G401 (cell line): ENCODE measurements at regions not wholly inside any gene's neighbourhood (a gene's known extent, or its start where the extent isn't known, plus 50 kb on each side); places are given as distances from the start of the nearest gene placed in this dataset.
"Not testable (repeated sequence)": the region's sequence is repeated elsewhere in the genome, so short reads cannot be mapped to it uniquely, and the experiment has no call there.

Experiments
- DNase-seq: peaks from one replicate; pipeline ENCODE4 v3.0.0-alpha.2; 2015; ENCODE audit warnings: low spot score
- in situ Hi-C: cut with HindIII; loops from 2 replicates; pipeline ENCODE4 v1.10.0; 2016; ENCODE audit warnings: low sequenced_read_pairs, mixed read lengths

- DNase-seq, in situ Hi-C loops: not testable (repeated sequence)
These were observed 5456.7 kb upstream of the TPTE start for GRCh38 chr21:5064581-5065142.

- DNase-seq, in situ Hi-C loops: not testable (repeated sequence)
These were observed 5455.9 kb upstream of the TPTE start for GRCh38 chr21:5065240-5066211.

GRCh38 chr21:5066682-5067251 lies 5454.6 kb upstream of the TPTE start:
- DNase-seq, in situ Hi-C loops: not testable (repeated sequence)

GRCh38 chr21:5067326-5068048 lies 5453.9 kb upstream of the TPTE start:
- in situ Hi-C loops, DNase-seq: not testable (repeated sequence)

GRCh38 chr21:5068649-5069048 lies 5452.7 kb upstream of the TPTE start:
- in situ Hi-C loops, DNase-seq: not testable (repeated sequence)

- DNase-seq, in situ Hi-C loops: not testable (repeated sequence)
These were observed 5450.2 kb upstream of the TPTE start for GRCh38 chr21:5071180-5071579.

- in situ Hi-C loops: not testable (repeated sequence)
These were observed 5444.5 kb upstream of the TPTE start for GRCh38 chr21:5076854-5077253.

GRCh38 chr21:5079361-5079760 lies 5442.0 kb upstream of the TPTE start:
- DNase-seq, in situ Hi-C loops: not testable (repeated sequence)

More at GRCh38 chr21:5076854-5077253, 5444.5 kb upstream of the TPTE start:
- DNase-seq: not testable (repeated sequence)

- DNase-seq, in situ Hi-C loops: not testable (repeated sequence)
These were observed 5441.4 kb upstream of the TPTE start for GRCh38 chr21:5080015-5080414.

- DNase-seq, in situ Hi-C loops: not testable (repeated sequence)
These were observed 5437.1 kb upstream of the TPTE start for GRCh38 chr21:5084246-5084645.

GRCh38 chr21:5085456-5085855 lies 5435.9 kb upstream of the TPTE start:
- DNase-seq, in situ Hi-C loops: not testable (repeated sequence)

GRCh38 chr21:5086416-5086815 lies 5435.0 kb upstream of the TPTE start:
- in situ Hi-C loops, DNase-seq: not testable (repeated sequence)

- DNase-seq, in situ Hi-C loops: not testable (repeated sequence)
These were observed 5432.6 kb upstream of the TPTE start for GRCh38 chr21:5088820-5089219.

GRCh38 chr21:5089399-5090089 lies 5431.8 kb upstream of the TPTE start:
- in situ Hi-C loops, DNase-seq: not testable (repeated sequence)

GRCh38 chr21:5090132-5091079 lies 5431.0 kb upstream of the TPTE start:
- DNase-seq, in situ Hi-C loops: not testable (repeated sequence)

- in situ Hi-C loops, DNase-seq: not testable (repeated sequence)
These were observed 5430.1 kb upstream of the TPTE start for GRCh38 chr21:5091274-5091673.

GRCh38 chr21:5095628-5096027 lies 5425.8 kb upstream of the TPTE start:
- in situ Hi-C loops, DNase-seq: not testable (repeated sequence)
